ENCODE measurements at regions not wholly inside any gene's neighbourhood (a gene's known extent, or its start where the extent isn't known, plus 50 kb on each side); places are given as distances from the start of the nearest gene placed in this dataset.

GRCh38 chr7:49247759-49248158, 323.4 kb downstream of the CDC14C start:
- no peaks in the 10 kb centered on the region for H3K36me3 ChIP-seq (ENCODE audit: control insufficient read depth, insufficient read depth, low read length)
- no peak overlapping the region for H3K9ac ChIP-seq (ENCODE audit: low read length)

DNA sequence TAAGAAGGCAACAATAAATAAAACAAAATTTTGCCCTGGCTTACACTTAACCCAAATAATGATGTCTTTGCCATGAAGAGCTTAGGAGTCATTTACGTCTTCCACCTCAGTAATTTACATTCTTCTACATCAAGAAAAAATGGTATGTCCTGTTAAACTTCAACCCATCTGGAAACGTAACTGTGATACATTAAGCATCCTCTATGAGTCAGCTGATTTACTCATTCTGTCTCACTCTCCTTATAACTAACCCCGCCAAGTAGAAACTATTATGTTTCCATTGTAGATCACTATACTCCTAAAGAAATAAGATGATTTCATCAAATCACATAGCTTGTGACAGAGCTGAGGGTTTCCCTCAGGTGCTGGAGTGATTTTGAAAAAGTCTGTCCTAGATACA, 330.7 kb downstream of the CDC14C start:
- Histone ChIP-seq H3K27me3 (ENCODE audit: control insufficient read depth, insufficient read depth, low read length) (no peaks in the 10 kb centered on the region), H3K9ac (ENCODE audit: low read length) (no peak overlapping the region), H3K27ac (ENCODE audit: low read depth, low read length) (no peak overlapping the region), H3K9me3 (ENCODE audit: control insufficient read depth, insufficient read depth, low read depth, low read length) (no peaks in the 10 kb centered on the region), H3K4me3 (ENCODE audit: low read depth, low read length) (no peak overlapping the region), H3K36me3 (ENCODE audit: control insufficient read depth, insufficient read depth, low read length) (no peaks in the 10 kb centered on the region), H3K4me1 (ENCODE audit: control insufficient read depth, insufficient read depth, low read length) (no peaks in the 10 kb centered on the region)

More at GRCh38 chr7:49247759-49248158, 323.4 kb downstream of the CDC14C start:
- Histone ChIP-seq H3K27me3 (ENCODE audit: control insufficient read depth, insufficient read depth, low read length) (no peaks in the 10 kb centered on the region), H3K9me3 (ENCODE audit: control insufficient read depth, insufficient read depth, low read depth, low read length) (no peaks in the 10 kb centered on the region), H3K4me1 (ENCODE audit: control insufficient read depth, insufficient read depth, low read length) (peaks cover 45% of the 10 kb centered on the region), H3K27ac (ENCODE audit: low read depth, low read length) (no peak overlapping the region), H3K4me3 (ENCODE audit: low read depth, low read length) (no peak overlapping the region)

DNA sequence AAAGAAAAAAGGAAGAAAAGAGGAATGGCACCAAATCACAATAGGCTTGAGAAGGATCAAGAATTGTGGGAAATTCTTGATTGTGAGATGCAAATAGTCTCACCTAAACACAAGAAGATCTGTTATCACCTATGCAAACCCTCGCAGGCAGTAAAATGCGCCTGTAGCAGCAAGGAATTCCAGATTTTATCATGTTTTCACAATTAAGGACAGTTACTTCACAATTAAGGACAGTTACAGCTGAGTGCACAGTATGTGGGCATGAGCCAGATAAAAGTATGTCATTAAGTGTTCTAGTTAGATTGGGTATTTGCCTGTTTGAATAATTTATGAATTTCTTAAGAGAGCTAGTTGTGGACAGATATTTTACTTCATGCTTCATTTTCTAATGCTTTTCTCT, 336.2 kb downstream of the CDC14C start:
- Histone ChIP-seq H3K27ac (ENCODE audit: low read depth, low read length) (no peak overlapping the region), H3K36me3 (ENCODE audit: control insufficient read depth, insufficient read depth, low read length) (no peaks in the 10 kb centered on the region), H3K27me3 (ENCODE audit: control insufficient read depth, insufficient read depth, low read length) (no peaks in the 10 kb centered on the region), H3K4me1 (ENCODE audit: control insufficient read depth, insufficient read depth, low read length) (no peaks in the 10 kb centered on the region; the same call in 1 of the 2 replicates), H3K9ac (ENCODE audit: low read length) (no peak overlapping the region), H3K9me3 (ENCODE audit: control insufficient read depth, insufficient read depth, low read depth, low read length) (no peaks in the 10 kb centered on the region), H3K4me3 (ENCODE audit: low read depth, low read length) (no peak overlapping the region)

- Histone ChIP-seq H3K27me3 (ENCODE audit: control insufficient read depth, insufficient read depth, low read length) (no peaks in the 10 kb centered on the region), H3K36me3 (ENCODE audit: control insufficient read depth, insufficient read depth, low read length) (no peaks in the 10 kb centered on the region), H3K9ac (ENCODE audit: low read length) (no peak overlapping the region), H3K4me1 (ENCODE audit: control insufficient read depth, insufficient read depth, low read length) (no peaks in the 10 kb centered on the region; the same call in 1 of the 2 replicates), H3K9me3 (ENCODE audit: control insufficient read depth, insufficient read depth, low read depth, low read length) (no peaks in the 10 kb centered on the region), H3K27ac (ENCODE audit: low read depth, low read length) (no peak overlapping the region), H3K4me3 (ENCODE audit: low read depth, low read length) (no peak overlapping the region)
Observed at GRCh38 chr7:49261928-49262327, 337.6 kb downstream of the CDC14C start.

GRCh38 chr7:49264530-49264929, 340.2 kb downstream of the CDC14C start:
- H3K36me3 ChIP-seq (ENCODE audit: control insufficient read depth, insufficient read depth, low read length), result no peaks in the 10 kb centered on the region
- H3K27me3 ChIP-seq (ENCODE audit: control insufficient read depth, insufficient read depth, low read length), result no peaks in the 10 kb centered on the region
- no peaks in the 10 kb centered on the region; the same call in 1 of the 2 replicates for H3K4me1 ChIP-seq (ENCODE audit: control insufficient read depth, insufficient read depth, low read length)
- H3K4me3 ChIP-seq (ENCODE audit: low read depth, low read length), result no peak overlapping the region
- H3K27ac ChIP-seq (ENCODE audit: low read depth, low read length), result no peak overlapping the region
- no peaks in the 10 kb centered on the region for H3K9me3 ChIP-seq (ENCODE audit: control insufficient read depth, insufficient read depth, low read depth, low read length)
- no peak overlapping the region for H3K9ac ChIP-seq (ENCODE audit: low read length)

DNA sequence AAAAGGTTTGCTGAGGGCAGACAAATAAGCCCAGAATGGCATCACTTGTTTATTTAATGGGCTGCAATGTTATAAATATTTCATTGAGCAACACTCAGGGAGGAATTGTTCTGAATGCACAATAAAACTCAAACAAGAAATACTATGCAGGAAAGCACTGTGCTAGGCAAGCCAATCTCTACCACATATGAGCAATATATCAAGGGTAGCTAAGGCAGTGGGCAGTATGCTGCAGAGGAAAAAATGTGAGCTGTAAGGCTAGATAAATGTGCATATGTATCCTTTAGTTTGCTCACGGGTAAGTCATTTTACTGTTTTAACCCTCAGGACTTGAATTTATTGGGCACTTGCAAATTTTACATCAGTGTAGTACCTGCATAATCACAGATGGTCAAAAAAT, 349.6 kb downstream of the CDC14C start:
- Histone ChIP-seq H3K27ac (ENCODE audit: low read depth, low read length) (no peak overlapping the region), H3K9me3 (ENCODE audit: control insufficient read depth, insufficient read depth, low read depth, low read length) (no peaks in the 10 kb centered on the region), H3K27me3 (ENCODE audit: control insufficient read depth, insufficient read depth, low read length) (no peaks in the 10 kb centered on the region), H3K9ac (ENCODE audit: low read length) (no peak overlapping the region), H3K4me1 (ENCODE audit: control insufficient read depth, insufficient read depth, low read length) (no peaks in the 10 kb centered on the region), H3K4me3 (ENCODE audit: low read depth, low read length) (no peak overlapping the region), H3K36me3 (ENCODE audit: control insufficient read depth, insufficient read depth, low read length) (no peaks in the 10 kb centered on the region)

DNA sequence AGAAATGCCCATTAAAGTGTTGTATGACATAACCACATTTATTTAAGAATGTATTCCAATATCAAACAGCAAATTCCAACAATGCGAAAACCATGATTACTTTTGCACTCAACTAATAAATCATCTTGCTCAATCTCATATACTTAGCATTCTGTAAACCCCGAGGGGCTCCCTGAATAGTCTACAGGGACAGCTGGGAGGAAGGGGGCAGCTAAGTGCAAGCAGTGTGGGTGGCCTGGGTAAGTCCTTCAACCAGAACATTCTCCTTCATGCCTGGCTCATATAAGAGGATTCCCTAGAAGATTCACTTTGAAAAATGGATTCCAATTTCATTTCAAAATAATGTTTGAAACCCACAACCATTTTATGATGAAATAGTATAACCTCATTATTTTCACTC, 355.5 kb downstream of the CDC14C start:
- Histone ChIP-seq H3K4me1 (ENCODE audit: control insufficient read depth, insufficient read depth, low read length) (no peaks in the 10 kb centered on the region; the same call in 1 of the 2 replicates), H3K27ac (ENCODE audit: low read depth, low read length) (no peak overlapping the region), H3K36me3 (ENCODE audit: control insufficient read depth, insufficient read depth, low read length) (no peaks in the 10 kb centered on the region), H3K9me3 (ENCODE audit: control insufficient read depth, insufficient read depth, low read depth, low read length) (no peaks in the 10 kb centered on the region), H3K4me3 (ENCODE audit: low read depth, low read length) (no peak overlapping the region), H3K9ac (ENCODE audit: low read length) (no peak overlapping the region), H3K27me3 (ENCODE audit: control insufficient read depth, insufficient read depth, low read length) (no peaks in the 10 kb centered on the region)

GRCh38 chr7:49287653-49288052, 363.3 kb downstream of the CDC14C start:
- no peaks in the 10 kb centered on the region for H3K36me3 ChIP-seq (ENCODE audit: control insufficient read depth, insufficient read depth, low read length)
- no peak overlapping the region for H3K27ac ChIP-seq (ENCODE audit: low read depth, low read length)
- H3K9ac ChIP-seq (ENCODE audit: low read length), result no peak overlapping the region
- no peaks in the 10 kb centered on the region for H3K27me3 ChIP-seq (ENCODE audit: control insufficient read depth, insufficient read depth, low read length)
- no peaks in the 10 kb centered on the region for H3K9me3 ChIP-seq (ENCODE audit: control insufficient read depth, insufficient read depth, low read depth, low read length)
- H3K4me3 ChIP-seq (ENCODE audit: low read depth, low read length), result no peak overlapping the region
- H3K4me1 ChIP-seq (ENCODE audit: control insufficient read depth, insufficient read depth, low read length), result no peaks in the 10 kb centered on the region; the same call in 1 of the 2 replicates

- H3K9me3 ChIP-seq (ENCODE audit: control insufficient read depth, insufficient read depth, low read depth, low read length), result 0 out of 2 replicates have a peak, but pooled peaks cover 2% of the 10 kb centered on the region
- no peaks in the 10 kb centered on the region for H3K27me3 ChIP-seq (ENCODE audit: control insufficient read depth, insufficient read depth, low read length)
- no peaks in the 10 kb centered on the region for H3K4me1 ChIP-seq (ENCODE audit: control insufficient read depth, insufficient read depth, low read length)
- H3K27ac ChIP-seq (ENCODE audit: low read depth, low read length), result no peak overlapping the region
- H3K36me3 ChIP-seq (ENCODE audit: control insufficient read depth, insufficient read depth, low read length), result no peaks in the 10 kb centered on the region
- no peak overlapping the region for H3K9ac ChIP-seq (ENCODE audit: low read length)
- H3K4me3 ChIP-seq (ENCODE audit: low read depth, low read length), result no peak overlapping the region
Observed at GRCh38 chr7:49294611-49295010, 370.3 kb downstream of the CDC14C start.

DNA sequence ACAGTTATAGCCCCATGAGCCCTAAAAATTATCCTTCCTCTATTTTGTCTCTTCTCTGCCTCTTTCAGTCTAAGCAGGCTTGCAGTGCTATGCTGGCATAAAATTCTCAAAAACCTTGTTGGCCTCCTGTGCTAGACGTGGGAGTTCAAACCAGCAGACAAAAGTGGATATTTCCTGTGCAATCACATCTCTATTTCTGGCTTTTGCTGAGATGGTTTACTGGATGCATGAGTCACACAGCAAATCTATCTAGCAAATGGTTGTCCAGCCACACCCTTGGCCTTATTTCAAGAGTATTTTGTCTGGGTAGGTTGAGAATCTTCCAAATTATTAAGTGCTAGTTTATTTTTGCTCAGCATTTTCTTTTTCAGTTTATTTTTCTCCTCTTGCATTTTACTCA, 370.8 kb downstream of the CDC14C start:
- Histone ChIP-seq H3K9me3 (ENCODE audit: control insufficient read depth, insufficient read depth, low read depth, low read length) (0 out of 2 replicates have a peak, but pooled peaks cover 2% of the 10 kb centered on the region), H3K27me3 (ENCODE audit: control insufficient read depth, insufficient read depth, low read length) (no peaks in the 10 kb centered on the region), H3K9ac (ENCODE audit: low read length) (no peak overlapping the region), H3K36me3 (ENCODE audit: control insufficient read depth, insufficient read depth, low read length) (no peaks in the 10 kb centered on the region), H3K4me3 (ENCODE audit: low read depth, low read length) (no peak overlapping the region), H3K4me1 (ENCODE audit: control insufficient read depth, insufficient read depth, low read length) (no peaks in the 10 kb centered on the region), H3K27ac (ENCODE audit: low read depth, low read length) (no peak overlapping the region)

GRCh38 chr7:49297958-49298357, 373.6 kb downstream of the CDC14C start:
- Histone ChIP-seq H3K9me3 (ENCODE audit: control insufficient read depth, insufficient read depth, low read depth, low read length) (0 out of 2 replicates have a peak, but pooled peaks cover 2% of the 10 kb centered on the region), H3K9ac (ENCODE audit: low read length) (no peak overlapping the region), H3K36me3 (ENCODE audit: control insufficient read depth, insufficient read depth, low read length) (no peaks in the 10 kb centered on the region), H3K27me3 (ENCODE audit: control insufficient read depth, insufficient read depth, low read length) (no peaks in the 10 kb centered on the region), H3K4me3 (ENCODE audit: low read depth, low read length) (no peak overlapping the region), H3K4me1 (ENCODE audit: control insufficient read depth, insufficient read depth, low read length) (no peaks in the 10 kb centered on the region), H3K27ac (ENCODE audit: low read depth, low read length) (no peak overlapping the region)

- Histone ChIP-seq H3K9me3 (ENCODE audit: control insufficient read depth, insufficient read depth, low read depth, low read length) (no peaks in the 10 kb centered on the region), H3K4me1 (ENCODE audit: control insufficient read depth, insufficient read depth, low read length) (no peaks in the 10 kb centered on the region), H3K9ac (ENCODE audit: low read length) (no peak overlapping the region), H3K27ac (ENCODE audit: low read depth, low read length) (no peak overlapping the region), H3K4me3 (ENCODE audit: low read depth, low read length) (no peak overlapping the region), H3K36me3 (ENCODE audit: control insufficient read depth, insufficient read depth, low read length) (no peaks in the 10 kb centered on the region), H3K27me3 (ENCODE audit: control insufficient read depth, insufficient read depth, low read length) (no peaks in the 10 kb centered on the region)
Observed at GRCh38 chr7:49308787-49309186, 384.4 kb downstream of the CDC14C start.
